ENCODE measurements at regions not wholly inside any gene's neighbourhood (a gene's known extent, or its start where the extent isn't known, plus 50 kb on each side); places are given as distances from the start of the nearest gene placed in this dataset.

DNA sequence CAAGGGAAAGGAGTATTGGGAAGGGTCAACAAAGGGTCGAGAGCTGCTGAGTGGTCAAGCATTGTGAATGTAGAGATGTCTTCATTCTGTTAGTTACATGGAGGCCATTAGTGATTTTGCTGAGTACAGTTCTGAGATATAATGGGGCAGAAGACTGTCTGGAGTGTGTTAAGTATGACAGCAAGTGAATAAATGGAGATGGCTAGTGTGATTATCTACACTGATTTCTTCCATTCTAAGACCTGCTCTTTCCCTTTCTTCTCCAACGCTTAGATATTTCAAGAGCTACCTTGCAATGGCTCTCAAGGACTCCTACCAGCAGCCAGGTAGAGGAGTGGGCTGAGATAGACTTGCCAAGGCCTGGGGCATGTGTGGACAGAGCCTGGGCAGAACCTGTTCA is 216.5 kb downstream of the MFSD1 start:
- DNase-seq (ENCODE audit: low read depth) = no peak
- no peak overlapping the region for H3K4me3 ChIP-seq (ENCODE audit: low read depth, low read length)
- TF ChIP-seq, protein P1, sequence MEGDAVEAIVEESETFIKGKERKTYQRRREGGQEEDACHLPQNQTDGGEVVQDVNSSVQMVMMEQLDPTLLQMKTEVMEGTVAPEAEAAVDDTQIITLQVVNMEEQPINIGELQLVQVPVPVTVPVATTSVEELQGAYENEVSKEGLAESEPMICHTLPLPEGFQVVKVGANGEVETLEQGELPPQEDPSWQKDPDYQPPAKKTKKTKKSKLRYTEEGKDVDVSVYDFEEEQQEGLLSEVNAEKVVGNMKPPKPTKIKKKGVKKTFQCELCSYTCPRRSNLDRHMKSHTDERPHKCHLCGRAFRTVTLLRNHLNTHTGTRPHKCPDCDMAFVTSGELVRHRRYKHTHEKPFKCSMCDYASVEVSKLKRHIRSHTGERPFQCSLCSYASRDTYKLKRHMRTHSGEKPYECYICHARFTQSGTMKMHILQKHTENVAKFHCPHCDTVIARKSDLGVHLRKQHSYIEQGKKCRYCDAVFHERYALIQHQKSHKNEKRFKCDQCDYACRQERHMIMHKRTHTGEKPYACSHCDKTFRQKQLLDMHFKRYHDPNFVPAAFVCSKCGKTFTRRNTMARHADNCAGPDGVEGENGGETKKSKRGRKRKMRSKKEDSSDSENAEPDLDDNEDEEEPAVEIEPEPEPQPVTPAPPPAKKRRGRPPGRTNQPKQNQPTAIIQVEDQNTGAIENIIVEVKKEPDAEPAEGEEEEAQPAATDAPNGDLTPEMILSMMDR (conservative IDR thresholded peaks at IDR 0.05; ENCODE audit: low read depth, low read length) = no peak

- TF ChIP-seq, protein P1 (conservative IDR thresholded peaks at IDR 0.05; ENCODE audit: low read depth, low read length) = no peak
- DNase-seq (ENCODE audit: low read depth) = no peak
- H3K4me3 ChIP-seq (ENCODE audit: low read depth, low read length) = no peak overlapping the region
These were observed 223.9 kb downstream of the MFSD1 start for GRCh38 chr3:159025733-159026132.

- no peak overlapping the region for H3K4me3 ChIP-seq (ENCODE audit: low read depth, low read length)
- no peak for DNase-seq (ENCODE audit: low read depth)
- TF ChIP-seq, protein P1 (conservative IDR thresholded peaks at IDR 0.05; ENCODE audit: low read depth, low read length) = no peak
These were observed 224.7 kb downstream of the MFSD1 start for GRCh38 chr3:159026510-159026909.

GRCh38 chr3:159028706-159029105 is 226.9 kb downstream of the MFSD1 start:
- TF ChIP-seq, protein P1 (conservative IDR thresholded peaks at IDR 0.05; ENCODE audit: low read depth, low read length) = no peak
- no peak for DNase-seq (ENCODE audit: low read depth)

DNA sequence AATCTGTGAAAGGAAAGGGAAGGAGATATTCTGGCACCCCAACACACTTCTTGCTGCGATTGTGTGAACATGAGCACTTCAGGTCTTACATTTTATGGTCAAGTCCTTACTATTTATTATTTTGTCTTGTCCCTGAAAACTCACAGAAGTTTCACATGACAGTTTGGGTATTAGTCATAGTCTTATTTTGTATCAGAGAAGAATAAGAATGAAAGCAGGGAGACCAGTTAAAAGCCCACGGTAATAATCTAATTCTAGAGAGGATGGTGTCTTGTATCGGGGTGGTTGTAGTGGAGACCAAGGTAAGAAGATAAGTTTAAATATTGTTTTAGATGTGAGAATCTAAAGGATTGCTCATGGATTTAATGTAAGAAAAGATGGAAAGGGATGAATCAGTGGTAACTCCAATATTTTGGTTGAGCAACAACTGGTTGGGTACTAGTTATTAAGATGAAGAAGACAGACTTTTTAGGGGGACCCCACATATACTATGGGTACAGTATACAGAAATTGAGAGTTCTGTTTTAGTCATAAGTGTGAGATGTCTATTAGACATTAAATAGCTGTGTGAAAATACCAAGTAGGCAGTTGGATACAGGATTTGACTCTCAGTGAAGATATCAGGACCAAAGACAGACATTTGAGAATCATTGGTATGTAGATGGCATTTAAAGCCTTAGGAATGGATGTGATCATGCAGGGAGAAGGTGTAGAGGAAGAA is 227.6 kb downstream of the MFSD1 start:
- TF ChIP-seq, protein P1 (conservative IDR thresholded peaks at IDR 0.05; ENCODE audit: low read depth, low read length) = no peak
- H3K4me3 ChIP-seq (ENCODE audit: low read depth, low read length) = no peak overlapping the region
- DNase-seq (ENCODE audit: low read depth) = no peak

More at GRCh38 chr3:159028706-159029105, 226.9 kb downstream of the MFSD1 start:
- H3K4me3 ChIP-seq (ENCODE audit: low read depth, low read length) = no peak overlapping the region

DNA sequence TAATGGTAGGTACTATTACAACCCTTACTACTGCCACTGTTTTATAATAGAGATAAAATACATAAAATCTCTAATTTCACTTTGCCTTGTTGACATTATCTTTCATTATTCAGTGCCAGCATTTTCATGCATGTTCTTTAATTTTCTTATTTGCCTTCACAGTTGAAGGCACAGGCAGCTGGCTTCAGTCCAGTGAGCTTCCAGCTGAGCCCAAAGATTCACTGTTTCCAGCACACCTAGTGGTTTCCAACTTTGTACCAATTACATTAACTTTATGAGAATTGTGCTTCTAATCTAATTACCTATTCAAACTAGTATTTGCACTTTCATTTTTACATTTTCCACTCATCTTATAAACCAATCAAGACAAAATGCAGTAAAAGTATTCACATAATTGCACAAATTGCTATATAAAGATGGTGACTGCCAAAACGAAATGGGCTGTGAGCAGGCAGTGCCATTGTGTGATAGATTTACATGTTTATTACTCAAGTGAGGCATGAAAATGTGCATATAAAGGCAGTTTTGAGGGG is 228.3 kb downstream of the MFSD1 start:
- H3K4me3 ChIP-seq (ENCODE audit: low read depth, low read length) = no peak overlapping the region
- DNase-seq (ENCODE audit: low read depth) = no peak
- TF ChIP-seq, protein P1 (conservative IDR thresholded peaks at IDR 0.05; ENCODE audit: low read depth, low read length) = no peak
